ENCODE measurements at regions not wholly inside any gene's neighbourhood (a gene's known extent, or its start where the extent isn't known, plus 50 kb on each side); places are given as distances from the start of the nearest gene placed in this dataset.

GRCh38 chr10:57880446-57881227, 387.1 kb downstream of the IPMK start (continued):
- no peak for TF ChIP-seq IRF3 (IDR thresholded peaks at IDR 0.05; ENCODE audit: low read depth, low read length)
- no peak for TF ChIP-seq YY1 (IDR thresholded peaks at IDR 0.05; ENCODE audit: low read depth)

- Histone ChIP-seq H3K9ac (no peak overlapping the region), H3K27ac (ENCODE audit: low read depth in 2 of 2, low read length in 1 of 2) (no peak overlapping the region), H2AFZ (ENCODE audit: low read depth) (no peak overlapping the region), H3K9me2 (no peaks in the 10 kb centered on the region), H3F3A (replicated peaks; ENCODE audit: insufficient read depth) (no peaks in the 10 kb centered on the region), H4K20me1 (ENCODE audit: insufficient read depth) (no peaks in the 10 kb centered on the region), H3K4me1 (ENCODE audit: control insufficient read depth in 1 of 2, insufficient read depth in 2 of 2, low read depth in 1 of 2, low read length in 1 of 2) (no peaks in the 10 kb centered on the region), H3K9me3 (no peaks in the 10 kb centered on the region), H3K36me3 (replicated peaks in 1 of 2; ENCODE audit: control insufficient read depth in 1 of 2, insufficient read depth in 2 of 2, low read length in 1 of 2) (no peaks in the 10 kb centered on the region), H3K4me2 (no peak overlapping the region), H3K4me3 (ENCODE audit: low read depth in 2 of 2, low read length in 1 of 2) (no peak overlapping the region), H3K79me2 (ENCODE audit: insufficient read depth) (no peaks in the 10 kb centered on the region), H3K27me3 (ENCODE audit: insufficient read depth) (no peaks in the 10 kb centered on the region)
- CTCF ChIA-PET: interaction anchor here (0.7 kb wide), 1 partner anchor 242 kb away, joined by 3 read pairs; no protein-coding TSS in a partner anchor
- 60% methylated on average over 4 of the region's 4 CpGs for WGBS (ENCODE audit: low lambda C conversion rate)
- POLR2A ChIA-PET: no interaction called here
- TF ChIP-seq MXI1 (IDR thresholded peaks at IDR 0.05; ENCODE audit: low read depth, low read length) (no peak), IRF3 (IDR thresholded peaks at IDR 0.05; ENCODE audit: low read depth, low read length) (no peak), GABPA (IDR thresholded peaks at IDR 0.05; ENCODE audit: low read depth) (no peak), SIN3A (IDR thresholded peaks at IDR 0.05; ENCODE audit: borderline replicate concordance, low read depth, low read length) (no peak), RAD21 (IDR thresholded peaks at IDR 0.05; ENCODE audit: low read length) (no peak), RCOR1 (IDR thresholded peaks at IDR 0.05; ENCODE audit: low read length) (no peak), USF1 (IDR thresholded peaks at IDR 0.05; ENCODE audit: borderline replicate concordance, low read depth) (no peak), TEAD4 (IDR thresholded peaks at IDR 0.05; ENCODE audit: borderline replicate concordance, insufficient read depth) (no peak), PBX3 (IDR thresholded peaks at IDR 0.05) (no peak)
- DNase-seq: no peak
Observed at GRCh38 chr10:57874810-57875209, 392.9 kb downstream of the IPMK start.
